ENCODE measurements at regions not wholly inside any gene's neighbourhood (a gene's known extent, or its start where the extent isn't known, plus 50 kb on each side); places are given as distances from the start of the nearest gene placed in this dataset.

DNA sequence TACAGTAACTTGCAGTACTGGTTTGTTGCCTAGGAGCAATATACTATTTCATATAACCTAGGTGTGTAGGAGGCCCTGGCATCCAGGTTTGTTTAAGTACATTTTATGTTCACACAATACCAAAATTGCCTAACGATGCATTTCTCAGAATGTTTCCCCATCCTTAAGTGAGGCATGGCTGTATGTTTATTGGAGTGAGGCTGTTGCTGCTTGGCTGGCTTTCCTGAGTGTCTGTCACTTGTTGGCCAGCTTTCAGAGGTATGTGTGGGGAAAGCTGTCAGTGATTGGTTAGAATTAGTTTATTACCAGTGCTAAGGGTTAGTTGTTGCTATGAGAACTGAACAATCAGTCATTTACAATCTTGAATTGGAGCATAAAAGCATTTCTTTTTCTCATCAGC is 154.1 kb upstream of the CDH12 start:
- no peak overlapping the region for H3K23ac ChIP-seq (ENCODE audit: insufficient read length, low read depth, low read length)
- no peak overlapping the region for H2AK5ac ChIP-seq (ENCODE audit: insufficient read length, low read length)
- Mint-ChIP-seq H3K4me3 (no peak overlapping the region), H3K36me3 (ENCODE audit: insufficient read depth in 1 of 3, low read depth in 3 of 3) (no peaks in the 10 kb centered on the region), H3K27ac (no peak overlapping the region), H3K9me3 (no peaks in the 10 kb centered on the region), H3K27me3 (ENCODE audit: low read depth) (no peaks in the 10 kb centered on the region), H3K4me1 (no peaks in the 10 kb centered on the region)
- H3K79me2 ChIP-seq (ENCODE audit: insufficient read depth, low read length), result no peaks in the 10 kb centered on the region
- no peak overlapping the region for H3K4me2 ChIP-seq (ENCODE audit: insufficient read depth, insufficient read length, low read length)
- no CpG with 5 or more reads among the region's 1 CpG for WGBS (ENCODE audit: extremely low coverage, insufficient read length, low lambda C conversion rate)
- H3K18ac ChIP-seq (ENCODE audit: insufficient read length, low read depth, low read length), result no peak overlapping the region
- no peak overlapping the region for H2BK15ac ChIP-seq (ENCODE audit: low read depth, low read length)
- H4K91ac ChIP-seq (ENCODE audit: insufficient read length, low read depth, low read length), result no peak overlapping the region
- H4K5ac ChIP-seq (ENCODE audit: insufficient read length, low read depth, low read length), result no peak overlapping the region
- no peak overlapping the region for H4K8ac ChIP-seq (replicated peaks; ENCODE audit: insufficient read length, low read depth, low read length)
- H3K4me1 ChIP-seq (ENCODE audit: insufficient read depth, low read length), result no peaks in the 10 kb centered on the region
- no peaks in the 10 kb centered on the region for H3K27me3 ChIP-seq (ENCODE audit: insufficient read depth, low read length)
- no peak overlapping the region for H3K14ac ChIP-seq (ENCODE audit: insufficient read depth, low read length)
- no peak overlapping the region for H2AFZ ChIP-seq (ENCODE audit: low read length)
- H3K27ac ChIP-seq (ENCODE audit: insufficient read length, low read depth, low read length), result no peak overlapping the region
- no peaks in the 10 kb centered on the region for H3K79me1 ChIP-seq (ENCODE audit: insufficient read depth, low read depth, low read length, poor library complexity, severe bottlenecking)
- no peak overlapping the region for H2BK5ac ChIP-seq (ENCODE audit: insufficient read length, low read length)
- H2BK120ac ChIP-seq (ENCODE audit: low read depth, low read length, poor library complexity, severe bottlenecking), result no peak overlapping the region
- TF ChIP-seq, protein P1, sequence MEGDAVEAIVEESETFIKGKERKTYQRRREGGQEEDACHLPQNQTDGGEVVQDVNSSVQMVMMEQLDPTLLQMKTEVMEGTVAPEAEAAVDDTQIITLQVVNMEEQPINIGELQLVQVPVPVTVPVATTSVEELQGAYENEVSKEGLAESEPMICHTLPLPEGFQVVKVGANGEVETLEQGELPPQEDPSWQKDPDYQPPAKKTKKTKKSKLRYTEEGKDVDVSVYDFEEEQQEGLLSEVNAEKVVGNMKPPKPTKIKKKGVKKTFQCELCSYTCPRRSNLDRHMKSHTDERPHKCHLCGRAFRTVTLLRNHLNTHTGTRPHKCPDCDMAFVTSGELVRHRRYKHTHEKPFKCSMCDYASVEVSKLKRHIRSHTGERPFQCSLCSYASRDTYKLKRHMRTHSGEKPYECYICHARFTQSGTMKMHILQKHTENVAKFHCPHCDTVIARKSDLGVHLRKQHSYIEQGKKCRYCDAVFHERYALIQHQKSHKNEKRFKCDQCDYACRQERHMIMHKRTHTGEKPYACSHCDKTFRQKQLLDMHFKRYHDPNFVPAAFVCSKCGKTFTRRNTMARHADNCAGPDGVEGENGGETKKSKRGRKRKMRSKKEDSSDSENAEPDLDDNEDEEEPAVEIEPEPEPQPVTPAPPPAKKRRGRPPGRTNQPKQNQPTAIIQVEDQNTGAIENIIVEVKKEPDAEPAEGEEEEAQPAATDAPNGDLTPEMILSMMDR (conservative IDR thresholded peaks at IDR 0.05), result no peak
- H3T11ph ChIP-seq (ENCODE audit: low read length), result no peak overlapping the region
- no peak overlapping the region for H3K4ac ChIP-seq (ENCODE audit: low read depth, low read length)
- H2BK12ac ChIP-seq (ENCODE audit: insufficient read length, low read depth, low read length), result no peak overlapping the region
- no peak overlapping the region for H3K56ac ChIP-seq (ENCODE audit: insufficient read length, low read depth, low read length)
- no peaks in the 10 kb centered on the region for H4K20me1 ChIP-seq (ENCODE audit: control insufficient read depth, insufficient read depth, insufficient read length)
- H3K23me2 ChIP-seq (ENCODE audit: insufficient read length, low read depth, low read length, poor library complexity, severe bottlenecking), result no peaks in the 10 kb centered on the region
- no peak for DNase-seq
- no peak overlapping the region for H2BK20ac ChIP-seq (ENCODE audit: low read depth, low read length, poor library complexity, severe bottlenecking)
- no peaks in the 10 kb centered on the region for H3K9me3 ChIP-seq (ENCODE audit: control insufficient read depth, low read depth, low read length)
- H3K9ac ChIP-seq (ENCODE audit: extremely low read depth, insufficient read length, low read length), result no peak overlapping the region

Data from H9 (cell line).